K562 (cell line): ENCODE measurements at regions not wholly inside any gene's neighbourhood (a gene's known extent, or its start where the extent isn't known, plus 50 kb on each side); places are given as distances from the start of the nearest gene placed in this dataset.

Source experiments
- EGR1 ChIP-seq: fragments of 450-650 bp; conservative IDR thresholded peaks from 2 replicates; pipeline ENCODE4 v1.6.1; 2017; ENCODE audit warnings: mild to moderate bottlenecking
- FOSL1 ChIP-seq: fragments of 200-800 bp; sonication (Bioruptor generic); conservative IDR thresholded peaks from 2 replicates; pipeline ENCODE4 v1.6.1; 2016; ENCODE audit warnings: missing genetic modification characterization, missing compliant biosample characterization
- KAT7 ChIP-seq: sonication (generic); formaldehyde crosslinking; IDR thresholded peaks from 2 replicates; pipeline ENCODE4 v1.8.0; 2022; ENCODE audit warnings: missing genetic modification reagents, mild to moderate bottlenecking, borderline replicate concordance
- L3MBTL2 ChIP-seq: fragments of 450-650 bp; IDR thresholded peaks from 2 replicates; pipeline ENCODE4 v1.6.1; 2016; ENCODE audit warnings: mild to moderate bottlenecking, moderate library complexity
- NFXL1 ChIP-seq: fragments of 450-650 bp; formaldehyde crosslinking; IDR thresholded peaks from 2 replicates; pipeline ENCODE4 v1.4.0; 2021; ENCODE audit warnings: mild to moderate bottlenecking
- TAF1 ChIP-seq: IDR thresholded peaks from 2 replicates; pipeline ENCODE4 v1.6.1; 2011; ENCODE audit warnings: mild to moderate bottlenecking, low read length, moderate library complexity; ENCODE audit not compliant: insufficient read depth, control insufficient read depth, severe bottlenecking; ENCODE audit errors: extremely low read depth
- ZNF384 ChIP-seq: IDR thresholded peaks from 2 replicates; pipeline ENCODE4 v1.6.1; 2012; ENCODE audit warnings: low read depth, low read length, improper control_type of control experiment
- ZNF57 ChIP-seq: fragments of 450-650 bp; formaldehyde crosslinking; IDR thresholded peaks from 2 replicates; pipeline ENCODE4 v1.4.0; 2020; ENCODE audit warnings: mild to moderate bottlenecking, moderate library complexity
- ZNF696 ChIP-seq: fragments of 250-450 bp; sonication (Bioruptor Pico); conservative IDR thresholded peaks from 2 replicates; pipeline ENCODE4 v1.4.0; 2020; ENCODE audit warnings: mild to moderate bottlenecking, moderate library complexity

DNA sequence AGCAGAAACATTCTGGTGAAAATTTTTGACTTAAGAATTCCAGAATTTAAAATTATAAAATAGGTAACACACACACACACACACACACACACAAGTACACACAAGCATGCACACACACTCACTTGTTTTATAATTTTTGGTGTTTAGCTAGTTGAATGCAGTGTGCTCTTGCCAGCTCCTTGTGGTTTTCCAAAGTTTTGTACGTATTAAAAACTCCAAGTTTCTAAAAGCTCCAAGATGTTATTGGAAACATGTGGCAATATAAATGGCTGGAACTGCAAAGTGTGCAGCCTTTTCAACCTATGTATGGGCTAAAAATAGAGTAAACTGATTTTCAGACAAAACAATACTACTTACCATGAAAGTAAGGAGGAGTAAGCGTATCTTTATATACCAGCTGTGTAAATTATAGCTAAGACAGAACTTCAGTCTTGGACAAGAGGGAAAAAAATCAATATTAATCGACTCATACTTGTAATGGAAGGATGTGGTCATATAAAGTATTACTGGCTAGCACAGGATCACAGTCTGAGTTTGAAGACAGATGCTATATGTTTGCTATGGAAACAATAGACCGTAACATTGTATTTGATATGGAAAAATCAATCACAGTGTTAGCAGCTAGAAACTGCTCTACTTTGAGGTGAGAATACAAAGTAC, 727.1 kb upstream of the GRAMD2B start:
- no peak for TF ChIP-seq ZNF696 (CRISPR knock-in tag)
- TF ChIP-seq EGR1, result no peak
- TF ChIP-seq L3MBTL2, result no peak
- TF ChIP-seq TAF1, result no peak
- TF ChIP-seq ZNF384, result no peak
- no peak for TF ChIP-seq NFXL1 (CRISPR knock-in tag)
- TF ChIP-seq FOSL1 (tag), result no peak
- no peak for TF ChIP-seq KAT7
- TF ChIP-seq ZNF57 (CRISPR knock-in tag), result no peak
